ENCODE measurements at regions not wholly inside any gene's neighbourhood (a gene's known extent, or its start where the extent isn't known, plus 50 kb on each side); places are given as distances from the start of the nearest gene placed in this dataset.

DNA sequence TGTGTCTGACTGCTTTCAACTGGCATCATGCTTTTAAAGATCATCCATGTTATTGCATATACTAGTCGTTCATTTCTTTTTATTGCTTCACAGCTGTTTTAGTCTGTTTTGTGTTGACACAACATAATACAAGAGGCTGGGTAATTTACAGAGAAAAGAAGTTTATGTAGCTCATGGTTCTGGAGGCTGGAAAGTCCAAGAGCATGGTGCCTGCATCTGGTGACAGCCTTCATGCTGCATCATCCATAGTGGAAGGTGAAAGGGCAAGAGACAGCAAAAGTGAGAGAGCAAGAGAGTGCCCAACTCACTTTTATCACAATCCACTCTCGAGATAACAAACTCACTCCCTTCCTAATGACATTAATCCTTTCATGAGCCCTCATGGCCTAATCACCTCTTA, 198.4 kb downstream of the NSG2 start:
- H3K4me3 ChIP-seq (replicated peaks; ENCODE audit: insufficient read depth, low read length), result no peak overlapping the region
- DNase-seq (ENCODE audit: low read depth in 1 of 2, low spot score in 1 of 2), result no peak
- no peaks in the 10 kb centered on the region for H3K27me3 ChIP-seq (ENCODE audit: insufficient read depth, poor library complexity, severe bottlenecking)
- no peak for TF ChIP-seq POLR2AphosphoS5 (IDR thresholded peaks at IDR 0.05; ENCODE audit: low read depth)
- TF ChIP-seq, protein P1, sequence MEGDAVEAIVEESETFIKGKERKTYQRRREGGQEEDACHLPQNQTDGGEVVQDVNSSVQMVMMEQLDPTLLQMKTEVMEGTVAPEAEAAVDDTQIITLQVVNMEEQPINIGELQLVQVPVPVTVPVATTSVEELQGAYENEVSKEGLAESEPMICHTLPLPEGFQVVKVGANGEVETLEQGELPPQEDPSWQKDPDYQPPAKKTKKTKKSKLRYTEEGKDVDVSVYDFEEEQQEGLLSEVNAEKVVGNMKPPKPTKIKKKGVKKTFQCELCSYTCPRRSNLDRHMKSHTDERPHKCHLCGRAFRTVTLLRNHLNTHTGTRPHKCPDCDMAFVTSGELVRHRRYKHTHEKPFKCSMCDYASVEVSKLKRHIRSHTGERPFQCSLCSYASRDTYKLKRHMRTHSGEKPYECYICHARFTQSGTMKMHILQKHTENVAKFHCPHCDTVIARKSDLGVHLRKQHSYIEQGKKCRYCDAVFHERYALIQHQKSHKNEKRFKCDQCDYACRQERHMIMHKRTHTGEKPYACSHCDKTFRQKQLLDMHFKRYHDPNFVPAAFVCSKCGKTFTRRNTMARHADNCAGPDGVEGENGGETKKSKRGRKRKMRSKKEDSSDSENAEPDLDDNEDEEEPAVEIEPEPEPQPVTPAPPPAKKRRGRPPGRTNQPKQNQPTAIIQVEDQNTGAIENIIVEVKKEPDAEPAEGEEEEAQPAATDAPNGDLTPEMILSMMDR (IDR thresholded peaks at IDR 0.05; ENCODE audit: insufficient read depth, low read length), result no peak
- no peak for TF ChIP-seq GABPA (IDR thresholded peaks at IDR 0.05; ENCODE audit: low read depth)
- TF ChIP-seq, protein P2, sequence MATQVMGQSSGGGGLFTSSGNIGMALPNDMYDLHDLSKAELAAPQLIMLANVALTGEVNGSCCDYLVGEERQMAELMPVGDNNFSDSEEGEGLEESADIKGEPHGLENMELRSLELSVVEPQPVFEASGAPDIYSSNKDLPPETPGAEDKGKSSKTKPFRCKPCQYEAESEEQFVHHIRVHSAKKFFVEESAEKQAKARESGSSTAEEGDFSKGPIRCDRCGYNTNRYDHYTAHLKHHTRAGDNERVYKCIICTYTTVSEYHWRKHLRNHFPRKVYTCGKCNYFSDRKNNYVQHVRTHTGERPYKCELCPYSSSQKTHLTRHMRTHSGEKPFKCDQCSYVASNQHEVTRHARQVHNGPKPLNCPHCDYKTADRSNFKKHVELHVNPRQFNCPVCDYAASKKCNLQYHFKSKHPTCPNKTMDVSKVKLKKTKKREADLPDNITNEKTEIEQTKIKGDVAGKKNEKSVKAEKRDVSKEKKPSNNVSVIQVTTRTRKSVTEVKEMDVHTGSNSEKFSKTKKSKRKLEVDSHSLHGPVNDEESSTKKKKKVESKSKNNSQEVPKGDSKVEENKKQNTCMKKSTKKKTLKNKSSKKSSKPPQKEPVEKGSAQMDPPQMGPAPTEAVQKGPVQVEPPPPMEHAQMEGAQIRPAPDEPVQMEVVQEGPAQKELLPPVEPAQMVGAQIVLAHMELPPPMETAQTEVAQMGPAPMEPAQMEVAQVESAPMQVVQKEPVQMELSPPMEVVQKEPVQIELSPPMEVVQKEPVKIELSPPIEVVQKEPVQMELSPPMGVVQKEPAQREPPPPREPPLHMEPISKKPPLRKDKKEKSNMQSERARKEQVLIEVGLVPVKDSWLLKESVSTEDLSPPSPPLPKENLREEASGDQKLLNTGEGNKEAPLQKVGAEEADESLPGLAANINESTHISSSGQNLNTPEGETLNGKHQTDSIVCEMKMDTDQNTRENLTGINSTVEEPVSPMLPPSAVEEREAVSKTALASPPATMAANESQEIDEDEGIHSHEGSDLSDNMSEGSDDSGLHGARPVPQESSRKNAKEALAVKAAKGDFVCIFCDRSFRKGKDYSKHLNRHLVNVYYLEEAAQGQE (IDR thresholded peaks at IDR 0.05; ENCODE audit: insufficient replicate concordance, low read depth), result no peak
- no peak for TF ChIP-seq SPI1 (IDR thresholded peaks at IDR 0.05; ENCODE audit: borderline replicate concordance, low read depth)
- H3K27ac ChIP-seq (replicated peaks), result no peak overlapping the region

DNA sequence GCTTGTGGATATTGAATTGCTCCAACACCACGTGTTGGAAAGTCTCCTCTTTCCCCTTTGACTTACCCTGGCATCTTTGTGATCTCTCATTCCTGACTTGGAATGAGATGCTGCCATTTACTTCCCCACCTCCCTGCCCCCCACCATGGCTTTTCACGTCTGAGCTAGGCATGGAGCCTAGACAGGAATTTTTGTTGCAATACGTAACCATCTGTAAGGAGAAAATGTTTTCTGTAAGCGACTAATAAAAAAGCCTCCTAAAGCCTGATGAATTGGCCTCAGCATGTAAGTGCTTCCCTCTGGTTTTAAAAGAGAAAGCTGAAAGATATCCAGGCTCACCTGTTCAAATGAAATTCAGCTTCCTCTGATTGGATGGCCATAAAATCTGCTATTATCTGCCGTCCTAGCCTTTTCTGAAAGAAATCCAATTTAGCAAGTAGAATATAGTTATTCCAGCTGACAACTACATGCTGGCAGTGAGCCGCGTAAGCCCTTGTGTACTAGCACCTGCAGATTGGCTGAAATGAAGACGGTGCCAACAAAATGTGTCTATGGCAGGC, 200.1 kb downstream of the NSG2 start:
- Histone ChIP-seq H3K27me3 (ENCODE audit: insufficient read depth, poor library complexity, severe bottlenecking) (no peaks in the 10 kb centered on the region), H3K27ac (replicated peaks) (no peak overlapping the region), H3K4me3 (replicated peaks; ENCODE audit: insufficient read depth, low read length) (no peak overlapping the region)
- no peak for DNase-seq (ENCODE audit: low read depth in 1 of 2, low spot score in 1 of 2)
- TF ChIP-seq, protein P1 (IDR thresholded peaks at IDR 0.05; ENCODE audit: insufficient read depth, low read length), result no peak
- TF ChIP-seq, protein P2 (IDR thresholded peaks at IDR 0.05; ENCODE audit: insufficient replicate concordance, low read depth), result no peak
- TF ChIP-seq POLR2AphosphoS5 (IDR thresholded peaks at IDR 0.05; ENCODE audit: low read depth) (no peak), SPI1 (IDR thresholded peaks at IDR 0.05; ENCODE audit: borderline replicate concordance, low read depth) (no peak), GABPA (IDR thresholded peaks at IDR 0.05; ENCODE audit: low read depth) (no peak)

DNA sequence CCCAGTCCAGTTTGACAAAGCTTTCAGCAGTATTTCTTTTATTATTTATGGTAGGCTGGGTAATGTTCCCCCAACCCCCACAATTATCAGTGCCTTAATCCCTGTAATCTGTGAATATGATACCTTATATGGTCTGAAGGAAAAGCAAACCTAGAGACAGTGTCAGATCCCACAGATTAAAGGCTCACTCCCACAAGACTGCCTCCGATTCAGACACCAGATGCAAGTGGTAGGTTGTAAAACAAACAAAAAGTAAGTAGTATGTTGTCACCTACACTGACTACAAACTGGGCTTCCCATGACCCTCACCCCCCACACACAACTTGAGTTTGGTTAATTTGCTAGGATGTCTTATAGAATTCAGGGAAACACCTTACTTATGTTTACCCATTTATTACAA, 201.2 kb downstream of the NSG2 start:
- DNase-seq (ENCODE audit: low read depth in 1 of 2, low spot score in 1 of 2), result no peak
- no peak overlapping the region for H3K27ac ChIP-seq (replicated peaks)
- no peak overlapping the region for H3K4me3 ChIP-seq (replicated peaks; ENCODE audit: insufficient read depth, low read length)
- TF ChIP-seq, protein P1 (IDR thresholded peaks at IDR 0.05; ENCODE audit: insufficient read depth, low read length), result no peak
- TF ChIP-seq, protein P2 (IDR thresholded peaks at IDR 0.05; ENCODE audit: insufficient replicate concordance, low read depth), result no peak
- no peak for TF ChIP-seq SPI1 (IDR thresholded peaks at IDR 0.05; ENCODE audit: borderline replicate concordance, low read depth)
- no peak for TF ChIP-seq POLR2AphosphoS5 (IDR thresholded peaks at IDR 0.05; ENCODE audit: low read depth)
- no peak for TF ChIP-seq GABPA (IDR thresholded peaks at IDR 0.05; ENCODE audit: low read depth)
- no peaks in the 10 kb centered on the region for H3K27me3 ChIP-seq (ENCODE audit: insufficient read depth, poor library complexity, severe bottlenecking)
